T1000 (cell line): ENCODE measurements at regions not wholly inside any gene's neighbourhood (a gene's known extent, or its start where the extent isn't known, plus 50 kb on each side); places are given as distances from the start of the nearest gene placed in this dataset.

Experiments used
- DNase-seq: peaks from one replicate; lab custom pipeline; 2025; ENCODE audit warnings: mixed read lengths; lab: John Stamatoyannopoulos, UW

DNA sequence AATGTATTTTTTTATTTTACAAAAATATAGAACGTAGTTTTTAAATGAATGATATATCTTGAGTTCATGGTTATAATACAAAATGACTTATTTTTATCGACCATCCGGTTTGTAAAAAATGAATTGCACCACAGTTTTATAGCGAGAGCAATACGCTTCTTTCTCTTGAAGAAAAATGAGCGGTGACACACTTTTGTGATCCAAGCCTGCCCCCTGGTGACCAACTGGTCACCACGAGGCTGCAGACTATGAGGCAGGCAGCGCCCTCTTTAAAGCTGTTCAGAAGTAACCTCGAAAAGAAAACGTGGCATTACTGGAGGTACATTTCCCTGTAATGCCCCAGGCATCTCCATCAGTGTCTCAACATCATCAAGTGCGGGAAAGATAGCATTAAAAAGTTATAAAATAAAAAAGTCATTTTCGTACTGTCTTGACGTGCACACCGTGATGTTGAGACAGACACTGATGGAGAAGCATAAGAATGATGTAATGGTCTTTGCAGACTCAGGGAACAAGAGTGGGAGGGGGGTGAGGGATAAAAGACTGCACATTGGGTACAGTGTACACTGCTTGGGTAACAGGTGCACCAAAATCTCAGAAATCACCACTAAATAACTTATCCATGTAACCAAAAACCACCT is 734.2 kb upstream of the ADAMTS5 start:
- DNase-seq, result peak; percentile 70

DNA sequence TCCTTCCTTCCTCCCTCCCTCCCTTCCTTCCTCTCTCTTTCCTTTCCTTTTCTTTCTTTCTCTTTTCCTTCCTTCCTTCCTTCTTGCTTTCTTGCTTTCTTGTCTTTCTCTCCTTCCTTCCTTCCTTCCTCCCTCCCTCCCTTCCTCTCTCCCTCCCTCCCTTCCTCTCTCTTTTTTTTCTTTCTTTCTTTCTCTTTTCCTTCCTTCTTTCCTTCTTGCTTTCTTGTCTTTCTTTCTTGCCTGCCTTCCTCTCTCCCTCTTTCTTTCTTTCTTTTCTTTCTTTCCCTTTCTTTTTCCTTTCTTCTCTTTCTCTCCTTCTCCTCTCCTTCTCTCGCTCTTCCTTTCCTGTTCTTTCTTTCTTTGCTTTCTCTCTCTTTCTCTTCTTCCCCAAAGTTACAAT is 728.4 kb upstream of the ADAMTS5 start:
- DNase-seq, result no peak

DNA sequence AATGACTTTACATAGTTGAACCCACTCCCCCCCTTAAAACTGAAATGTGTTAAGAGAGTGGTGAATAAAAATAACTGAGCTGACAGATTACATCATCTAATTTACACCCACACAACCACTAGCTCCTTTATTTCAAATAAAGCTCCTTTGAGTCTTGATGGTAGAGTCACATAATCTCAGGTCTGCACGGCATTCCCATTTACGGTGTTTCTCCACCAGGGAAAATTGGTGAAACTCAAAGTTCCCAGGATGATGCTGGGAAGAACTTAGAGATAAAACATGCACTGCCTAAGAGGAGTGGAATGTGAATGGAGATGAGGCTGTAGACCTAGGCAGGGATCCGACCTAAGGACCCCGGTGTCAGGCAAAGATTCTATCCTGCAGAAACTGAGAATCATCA is 727.8 kb upstream of the ADAMTS5 start:
- DNase-seq, result no peak

DNA sequence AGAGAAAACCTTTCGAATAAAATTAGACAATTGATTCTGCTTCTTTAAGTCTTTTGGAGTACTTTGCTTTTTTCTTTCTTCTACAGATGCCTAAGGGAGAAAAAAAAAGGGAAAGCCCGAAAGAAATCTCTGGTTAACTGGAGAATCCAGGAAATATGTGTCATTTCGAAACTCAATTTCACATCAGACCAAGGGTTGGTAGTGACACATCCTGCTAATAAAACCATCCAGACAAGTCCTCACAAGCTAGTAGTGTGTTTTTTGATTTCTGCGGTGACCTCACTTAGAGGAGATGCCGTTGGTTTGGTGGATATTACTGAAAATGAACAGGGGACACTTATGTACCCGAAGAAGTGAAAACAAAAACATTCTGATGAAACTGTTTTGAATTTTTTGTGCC is 726.5 kb upstream of the ADAMTS5 start:
- no peak for DNase-seq

DNA sequence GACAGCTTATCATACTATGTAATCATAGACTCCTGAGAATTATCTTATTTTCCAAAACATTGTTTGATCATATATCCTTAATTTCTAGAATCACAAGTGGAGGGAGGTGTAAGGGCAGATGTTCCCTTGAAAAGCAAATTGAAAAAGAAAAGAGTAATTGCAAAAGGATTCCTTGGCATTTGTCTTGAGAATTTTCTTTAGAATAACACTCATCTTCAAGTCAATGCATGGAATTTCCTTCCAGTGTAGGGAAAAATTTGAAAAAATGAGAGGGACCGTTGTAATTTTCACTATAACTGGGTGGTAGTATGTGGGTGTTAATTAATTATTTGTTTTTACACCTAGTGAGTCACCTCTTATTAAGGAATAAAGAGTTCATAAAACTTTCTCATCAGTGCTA is 724.6 kb upstream of the ADAMTS5 start:
- no peak for DNase-seq

DNA sequence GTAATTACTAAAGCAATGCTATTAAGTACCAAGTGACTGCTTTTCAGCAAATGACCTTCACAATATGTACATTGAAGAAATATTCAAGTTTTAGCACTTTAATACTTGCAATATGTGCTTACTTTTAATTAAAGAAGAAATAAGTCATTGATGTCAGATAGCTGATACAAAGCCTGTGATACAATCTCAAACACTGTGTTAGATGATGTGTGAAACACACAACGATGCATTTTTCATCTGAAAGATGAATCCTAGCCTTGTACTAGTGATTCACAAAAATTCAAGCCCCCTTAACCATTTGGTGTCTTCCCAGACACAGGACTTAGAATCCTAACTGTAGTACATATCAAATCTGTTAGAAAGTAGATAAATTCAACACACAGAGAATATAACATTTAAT is 724.1 kb upstream of the ADAMTS5 start:
- no peak for DNase-seq

DNA sequence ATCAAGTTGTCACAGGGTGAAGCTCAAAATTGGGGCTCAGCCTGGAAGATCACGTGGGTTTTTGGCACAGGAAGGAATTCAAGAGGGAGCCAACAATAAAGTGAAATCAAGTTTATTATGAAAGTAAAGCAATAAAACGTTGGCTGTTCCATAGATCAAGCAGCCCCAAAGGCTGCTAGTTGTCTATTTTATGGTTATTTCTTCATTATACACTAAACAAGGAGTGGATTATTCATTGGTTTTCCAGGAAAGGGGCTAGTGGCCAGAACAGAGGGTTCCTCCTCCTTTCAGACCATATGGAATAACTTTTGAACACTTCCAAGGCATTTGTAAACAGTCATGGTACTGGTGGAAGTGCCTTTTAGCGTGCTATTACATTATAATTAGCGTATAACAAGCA is 723.5 kb upstream of the ADAMTS5 start:
- DNase-seq, result no peak

DNA sequence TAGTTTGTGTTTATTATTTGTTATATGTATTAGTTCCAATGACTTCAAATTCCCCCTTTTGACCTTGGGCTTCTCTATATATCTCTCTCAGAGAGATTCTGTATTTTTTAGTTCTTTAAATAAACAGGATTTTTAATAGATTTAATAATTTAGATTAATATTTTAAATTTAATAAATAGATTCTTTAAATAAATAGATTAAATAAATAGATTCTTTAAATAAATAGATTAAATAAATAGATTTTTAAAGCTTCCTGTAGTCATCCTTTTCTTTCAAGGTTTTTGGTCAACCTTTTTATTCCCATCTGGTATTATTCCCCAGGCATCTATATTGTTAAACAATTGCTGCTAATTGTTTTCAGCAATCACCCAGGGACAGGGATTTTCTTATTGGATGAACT is 721.9 kb upstream of the ADAMTS5 start:
- no peak for DNase-seq

DNA sequence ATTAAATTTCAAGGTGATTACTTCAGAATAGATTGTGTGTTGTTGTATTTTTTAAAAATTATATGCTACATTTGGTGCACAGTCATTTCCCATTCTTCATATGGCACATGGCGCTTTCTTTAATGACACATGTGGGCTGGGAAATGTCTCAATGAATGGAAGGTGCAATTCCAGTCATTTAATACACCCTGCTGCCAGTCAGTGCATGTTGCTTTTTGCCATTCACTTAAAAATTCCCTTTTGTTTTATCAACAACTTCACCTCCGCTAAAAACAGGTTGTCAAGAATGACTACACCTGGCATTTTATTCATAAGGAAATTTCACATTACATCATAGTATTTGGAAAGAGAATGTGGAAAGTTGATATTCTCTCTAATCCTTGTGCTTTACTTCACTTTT is 716.4 kb upstream of the ADAMTS5 start:
- DNase-seq, result no peak

DNA sequence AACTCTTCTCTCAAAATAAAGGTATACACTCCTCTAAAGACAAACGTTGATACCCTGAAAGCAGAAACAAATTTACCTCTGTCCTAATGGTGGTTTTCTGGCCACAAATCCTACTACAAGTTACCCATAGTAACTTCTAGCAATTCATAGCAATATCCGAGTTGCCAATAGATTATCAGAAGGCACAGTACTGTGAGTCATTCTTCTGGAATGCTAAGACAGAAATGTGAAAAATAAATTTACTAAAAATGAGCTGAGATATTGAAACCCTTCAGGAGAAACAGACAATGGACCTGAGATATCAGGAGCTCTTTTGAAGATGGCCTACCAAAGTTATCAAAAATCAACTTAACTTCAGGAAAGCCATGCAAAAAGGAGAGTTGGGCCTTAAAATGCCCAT is 715.0 kb upstream of the ADAMTS5 start:
- no peak for DNase-seq

DNA sequence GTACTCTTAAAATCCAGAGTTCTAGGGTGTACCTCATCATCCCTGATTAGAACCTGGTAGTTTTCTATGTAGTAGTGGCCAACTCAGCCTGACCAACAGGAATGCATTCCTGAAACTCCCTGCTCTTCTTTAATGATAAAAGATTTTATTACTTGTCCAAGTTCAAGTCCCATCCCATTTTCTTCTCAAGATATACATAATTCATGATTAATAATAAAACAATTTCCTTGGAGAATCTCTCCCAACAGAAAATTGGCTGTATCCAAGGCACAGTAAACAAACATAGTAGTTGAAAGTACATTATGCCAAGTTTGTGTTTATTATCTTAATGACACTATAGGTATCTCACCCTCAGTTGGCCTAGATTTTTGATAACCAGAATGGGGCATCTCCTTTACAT is 714.1 kb upstream of the ADAMTS5 start:
- no peak for DNase-seq

DNA sequence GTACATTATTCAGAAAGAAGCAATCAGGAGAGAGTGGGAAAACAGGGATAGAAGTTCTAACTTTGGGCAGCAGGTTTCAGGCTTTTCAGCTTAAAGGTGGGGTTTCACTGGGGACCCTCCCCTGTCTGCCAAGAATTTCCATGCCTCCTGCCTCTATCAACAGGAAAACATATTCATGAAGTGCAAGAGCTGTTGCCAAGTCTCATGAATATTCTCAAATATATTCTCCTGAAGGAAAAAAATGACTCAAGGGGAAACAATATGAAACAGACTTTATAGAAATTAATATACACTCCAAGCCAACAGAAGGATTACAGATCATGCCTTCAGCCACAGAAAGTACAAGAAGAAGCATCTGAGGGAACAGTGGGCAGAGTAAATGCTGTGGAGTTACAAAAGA is 713.3 kb upstream of the ADAMTS5 start:
- DNase-seq, result no peak

DNA sequence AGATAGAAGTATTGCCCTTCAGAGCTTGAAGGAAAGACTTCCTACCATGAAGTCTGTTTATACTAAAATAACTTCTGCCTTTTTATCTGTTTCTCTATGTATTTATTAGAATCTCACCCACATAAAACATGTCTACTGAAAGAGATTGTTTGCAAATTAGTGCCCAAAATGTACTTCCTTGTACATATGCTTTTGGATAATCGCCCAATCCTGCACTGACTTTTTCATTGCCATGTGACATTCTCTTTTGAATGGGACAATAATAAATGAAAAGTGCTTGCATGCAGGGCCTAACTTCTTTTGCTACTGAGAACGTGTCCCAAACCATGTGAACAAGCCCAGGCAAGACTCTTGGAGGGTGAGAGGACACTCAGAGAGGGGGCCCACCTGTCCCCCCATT is 711.6 kb upstream of the ADAMTS5 start:
- no peak for DNase-seq

DNA sequence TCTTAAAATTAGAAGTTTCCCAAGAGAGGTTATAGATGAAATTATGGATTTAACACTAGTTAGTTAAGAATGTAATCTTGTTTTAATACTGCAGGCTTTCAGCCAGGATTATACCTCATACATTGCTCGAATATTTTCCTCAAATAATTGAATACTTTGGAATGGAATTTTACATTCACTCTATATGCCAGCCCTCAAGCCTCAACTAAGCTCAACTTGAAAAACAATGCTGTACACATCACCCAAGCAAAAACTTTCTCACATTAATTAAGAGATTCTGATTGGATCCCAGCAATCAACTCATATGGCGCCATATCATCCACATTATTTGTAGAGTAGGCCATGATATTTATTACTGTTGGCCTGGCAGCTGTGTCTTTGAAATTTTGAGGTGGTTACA is 710.7 kb upstream of the ADAMTS5 start:
- DNase-seq, result no peak

DNA sequence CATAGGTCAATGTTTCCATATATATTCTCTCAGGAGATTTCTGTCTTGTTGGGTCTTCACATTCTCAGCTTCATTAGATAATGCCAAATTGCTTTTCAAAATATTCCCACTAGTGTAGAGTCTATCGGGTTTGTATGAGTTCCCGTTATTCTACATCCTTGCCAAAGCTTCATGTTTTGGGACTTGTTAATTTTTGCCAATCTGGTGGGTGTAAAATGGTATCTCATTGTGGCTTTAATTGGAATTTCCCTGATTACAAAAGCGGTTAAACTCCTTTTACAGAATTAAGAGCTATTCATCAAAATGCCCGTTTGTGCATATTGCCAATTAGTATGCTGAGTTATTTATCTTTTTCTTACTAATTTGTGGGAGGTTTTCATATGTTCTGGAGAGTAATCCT is 708.4 kb upstream of the ADAMTS5 start:
- no peak for DNase-seq

DNA sequence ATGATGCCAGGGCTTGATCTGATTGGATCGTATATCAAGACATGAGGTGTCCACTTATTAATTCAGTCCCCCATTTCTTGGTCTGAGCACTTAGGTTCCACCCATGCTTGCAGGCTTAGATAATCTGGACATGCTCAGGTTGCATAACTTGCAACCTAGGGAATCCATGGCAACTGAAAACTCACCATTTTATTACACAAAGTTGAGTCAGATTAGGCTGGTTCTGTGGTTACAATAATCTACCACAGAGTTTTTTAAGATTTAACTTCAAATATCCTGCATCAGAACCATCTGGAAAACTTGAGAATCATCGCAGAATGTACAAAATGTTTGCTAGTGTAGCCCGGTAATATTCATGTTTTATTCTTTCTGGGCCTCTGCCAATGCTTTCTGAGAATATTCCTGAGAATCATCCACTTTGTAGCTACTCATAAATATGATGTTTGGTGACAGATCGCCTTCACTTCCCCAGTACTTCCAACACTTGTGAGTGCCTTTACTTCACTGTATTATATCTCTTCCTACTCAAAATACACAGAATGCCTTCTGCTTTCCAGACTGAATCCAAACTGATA is 707.2 kb upstream of the ADAMTS5 start:
- DNase-seq, result peak; percentile 39

DNA sequence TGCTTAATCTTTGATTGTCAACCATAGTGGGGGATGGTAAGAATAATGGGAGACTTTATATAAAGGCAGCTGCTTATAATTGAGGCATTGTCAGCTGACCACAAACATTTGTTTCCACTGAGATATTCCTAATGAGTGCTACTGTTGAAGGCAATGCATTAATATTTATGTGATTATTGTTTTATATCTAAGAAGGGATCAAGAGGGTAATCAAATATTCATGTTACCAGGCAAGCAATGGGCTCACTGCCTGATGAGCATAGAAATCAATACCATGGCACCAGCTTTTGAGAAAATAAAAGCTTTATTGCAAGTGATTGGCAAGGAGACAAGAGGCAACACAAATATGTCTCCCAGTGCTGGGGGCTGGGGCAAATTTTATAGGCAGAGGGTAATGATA is 706.7 kb upstream of the ADAMTS5 start:
- DNase-seq, result no peak

DNA sequence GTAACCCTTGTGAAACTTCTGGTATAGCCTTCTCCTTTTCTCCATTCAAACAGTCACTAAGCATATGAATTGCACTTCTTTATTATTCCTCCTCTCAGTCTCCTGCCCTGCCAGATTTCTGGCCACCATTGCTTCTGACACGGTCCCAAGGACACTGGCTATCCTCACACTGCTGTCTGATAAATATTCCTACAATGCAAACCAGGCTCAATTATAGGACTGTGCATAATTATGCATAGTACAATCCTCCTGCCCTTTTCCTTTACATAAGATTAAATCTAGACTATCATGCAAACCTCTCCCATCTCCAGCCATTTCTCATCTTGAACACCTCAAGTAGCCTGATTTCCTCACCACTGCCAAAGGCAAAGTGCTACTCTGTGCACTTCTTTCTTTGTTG is 704.3 kb upstream of the ADAMTS5 start:
- no peak for DNase-seq

DNA sequence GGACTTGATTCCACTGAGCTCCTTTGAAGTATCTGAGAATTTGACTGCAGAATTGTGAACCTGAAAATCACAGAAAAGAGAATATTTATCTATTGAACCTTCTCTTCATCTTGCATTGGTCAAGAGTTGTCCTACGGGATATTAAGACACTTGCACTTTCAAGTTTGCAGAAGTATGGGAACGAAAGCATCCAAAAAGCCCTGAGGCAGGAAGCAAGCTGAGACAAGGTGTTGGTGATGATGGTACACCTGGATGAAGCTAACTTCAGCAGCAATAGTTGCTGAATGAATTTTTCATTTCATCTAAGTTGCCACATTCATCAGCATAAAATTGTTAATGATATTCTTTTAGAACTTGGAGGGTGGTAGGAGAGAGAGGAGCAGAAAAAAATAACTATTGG is 686.6 kb upstream of the ADAMTS5 start:
- DNase-seq, result no peak

DNA sequence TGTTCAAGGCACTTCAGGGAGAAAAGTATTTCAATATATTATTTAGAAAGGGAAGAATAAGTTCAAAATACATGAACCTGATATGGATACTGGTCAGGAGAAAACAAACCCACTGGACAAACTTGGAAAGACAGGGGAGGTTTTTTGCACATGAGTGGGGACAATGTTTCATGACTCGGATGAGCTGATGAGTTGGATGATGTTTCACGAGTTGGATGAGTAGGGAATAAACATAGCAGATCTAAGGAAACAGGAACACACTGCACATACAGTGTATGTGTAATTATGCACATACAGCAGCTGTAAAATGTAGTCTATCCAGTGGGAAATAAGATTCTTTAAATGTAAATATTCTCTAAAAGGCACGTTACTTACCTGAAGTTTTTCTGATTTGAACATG is 682.9 kb upstream of the ADAMTS5 start:
- DNase-seq, result no peak

DNA sequence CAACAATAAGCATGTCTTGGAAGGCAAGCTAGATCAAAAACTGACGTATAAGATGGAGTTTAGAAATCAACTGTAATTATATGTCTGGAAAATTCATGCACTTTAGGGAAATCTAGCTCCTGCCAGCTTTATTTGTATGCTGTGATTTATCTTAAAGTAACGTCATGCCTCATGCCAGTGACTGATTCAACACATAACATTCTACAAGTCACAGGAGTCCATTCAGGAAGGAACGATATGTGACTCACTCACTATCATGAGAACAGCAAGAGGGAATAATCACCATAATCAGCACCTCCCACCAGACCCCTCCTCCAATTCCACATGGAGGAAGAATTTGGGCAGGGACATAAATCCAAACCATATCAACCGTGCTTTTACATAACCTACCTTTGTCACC is 682.4 kb upstream of the ADAMTS5 start:
- peak; percentile 7 for DNase-seq

DNA sequence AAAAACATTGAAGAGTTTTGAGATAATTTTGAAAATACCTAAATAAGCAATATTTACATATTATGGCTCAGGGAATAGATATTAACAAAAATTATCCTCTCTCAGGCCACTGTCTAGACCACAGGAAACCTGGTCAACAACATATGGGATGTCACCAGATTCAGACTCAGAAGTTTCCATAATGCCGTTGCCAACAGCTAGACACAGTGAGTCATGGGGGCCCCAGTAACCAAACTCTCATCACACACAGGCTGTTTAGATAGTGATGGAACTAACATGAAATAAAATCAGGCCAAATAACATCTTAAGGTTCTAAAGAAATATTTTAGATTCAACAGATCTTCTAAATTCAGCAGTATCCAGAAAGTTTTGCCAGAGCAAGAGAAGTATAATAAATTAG is 681.7 kb upstream of the ADAMTS5 start:
- DNase-seq, result peak; percentile 5

DNA sequence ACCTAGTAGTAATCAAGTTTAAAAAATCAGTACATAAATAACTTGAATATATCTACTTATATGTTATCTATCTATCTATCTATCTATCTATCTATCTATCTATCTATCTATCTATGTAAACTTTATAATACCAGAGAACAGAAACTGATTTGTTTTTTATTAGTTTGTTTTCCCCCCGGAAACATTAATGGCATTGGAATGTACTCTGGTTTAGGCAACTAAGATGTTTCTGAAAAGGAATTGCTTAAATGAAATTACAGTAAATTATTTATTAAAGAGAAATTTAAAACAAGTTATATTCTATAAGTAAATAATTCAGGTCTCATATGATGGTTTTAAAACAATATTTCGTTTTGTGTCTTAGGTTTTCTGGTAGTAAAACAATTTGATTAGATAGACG is 681.0 kb upstream of the ADAMTS5 start:
- no peak for DNase-seq

DNA sequence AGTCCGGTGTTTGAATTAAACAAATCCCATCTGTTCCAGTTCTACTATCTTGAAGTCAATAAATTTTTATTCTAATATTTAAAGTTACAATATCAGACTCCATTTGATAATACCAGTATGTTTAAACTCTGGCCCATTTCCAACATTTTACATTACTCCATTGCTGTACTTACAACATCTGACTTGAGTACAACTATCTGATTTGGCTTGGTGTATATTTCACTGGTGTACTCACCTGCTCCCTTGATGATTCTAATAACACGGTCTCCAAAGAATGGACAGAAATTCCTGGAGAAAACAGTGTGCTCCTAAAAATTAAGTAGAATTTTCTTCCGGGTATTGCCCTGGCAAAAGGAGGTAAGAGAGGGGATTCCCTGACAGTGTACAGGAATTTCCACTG is 680.5 kb upstream of the ADAMTS5 start:
- no peak for DNase-seq

DNA sequence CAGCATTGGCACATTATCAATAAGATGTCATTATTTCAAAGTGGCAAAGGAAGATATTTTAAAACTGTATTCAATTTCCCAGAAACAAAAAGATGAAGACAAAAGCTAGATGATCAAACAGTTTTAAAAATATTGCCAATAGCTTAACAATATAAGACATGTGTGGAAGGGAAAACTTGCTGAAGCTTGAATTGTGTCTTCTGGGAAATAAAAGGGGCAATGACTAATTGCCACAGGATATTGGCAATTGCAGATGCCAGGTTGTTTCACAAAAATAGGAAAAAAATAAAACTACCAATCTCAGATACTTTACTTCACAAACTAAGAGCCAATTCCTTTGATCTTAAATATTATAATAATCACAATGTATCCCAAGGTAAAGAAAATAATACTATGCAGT is 679.8 kb upstream of the ADAMTS5 start:
- no peak for DNase-seq
